Heart right ventricle (tissue), 16 donors: ENCODE measurements at regions not wholly inside any gene's neighbourhood (a gene's known extent, or its start where the extent isn't known, plus 50 kb on each side); places are given as distances from the start of the nearest gene placed in this dataset.

Experiments
- ATAC-seq, 8 donors: fragments of 200-7000 bp; cut with Tn5 transposase; one replicate each; pipeline ENCODE4 v1.9.1; 2020; ENCODE audit warnings: mild to moderate bottlenecking in 8 of 8, moderate library complexity in 8 of 8, moderate number of reproducible peaks in 1 of 8
- DNase-seq, 2 donors: peaks; one replicate each; pipeline ENCODE4 v3.0.0-alpha.2; 2020
- H3K27ac ChIP-seq, 10 donors: fragments of 200-600 bp; sonication (generic) in 2 of 10; one replicate each; pipeline versions ENCODE4 v1.5.0 to v1.8.0; 2020 to 2022; ENCODE audit warnings: mild to moderate bottlenecking in 3 of 10
- H3K27me3 ChIP-seq, 7 donors: fragments of 200-600 bp; one replicate each; pipeline ENCODE4 v1.8.0; 2021 to 2022; ENCODE audit warnings: mild to moderate bottlenecking in 2 of 7
- H3K36me3 ChIP-seq, 9 donors: fragments of 200-600 bp; sonication (generic) in 1 of 9; one replicate each; pipeline versions ENCODE4 v1.5.0 to v1.8.0; 2020 to 2022; ENCODE audit warnings: mild to moderate bottlenecking in 2 of 9
- H3K4me1 ChIP-seq, 9 donors: fragments of 200-600 bp; sonication (generic) in 1 of 9; one replicate each; pipeline versions ENCODE4 v1.5.0 to v1.8.0; 2020 to 2022; ENCODE audit warnings: mild to moderate bottlenecking in 4 of 9
- H3K4me3 ChIP-seq, 10 donors: fragments of 200-600 bp; sonication (generic) in 2 of 10; one replicate each; pipeline versions ENCODE4 v1.5.0 to v1.8.0; 2020 to 2022; ENCODE audit warnings: mild to moderate bottlenecking in 7 of 10, moderate library complexity in 2 of 10
- H3K9me3 ChIP-seq, 11 donors: fragments of 200-600 bp in 10 of 11; sonication (generic) in 2 of 11; one replicate each; pipeline versions ENCODE4 v1.5.0 to v1.8.0; 2013 to 2022; ENCODE audit warnings: mild to moderate bottlenecking in 2 of 11, control low read depth in 1 of 11, moderate library complexity in 1 of 11
- CTCF ChIP-seq, 9 donors: fragments of 200-600 bp; sonication (generic) in 2 of 9; IDR thresholded peaks; one replicate each; pipeline versions ENCODE4 v1.5.0 to v1.8.0; 2021 to 2022; ENCODE audit warnings: antibody characterized with exemption in 9 of 9, mild to moderate bottlenecking in 5 of 9, moderate library complexity in 1 of 9
- WGBS, 2 donors: extraction: QIAGEN DNeasy Blood & Tissue Kit; methylation state at CpG; one replicate each; pipeline ENCODE4 v1.1.7; 2013; ENCODE audit warnings: inconsistent platforms in 1 of 2; 5-methylcytosine and 5-hydroxymethylcytosine counted together
- intact Hi-C, 10 donors: fragments of 100-400 bp; cut with DNase I; formaldehyde crosslinking; loops; one replicate each; pipeline versions ENCODE4 v1.11.1 to v1.14.2; 2022
- donor health status: Arrhythmogenic right ventricular cardiomyopathy.
- donor health status: ischemic (EF 13 %, LVEDD 7.1; RV severe dilation, severe dysfunction).
- donor health status: healthy with polysubstance abuse.
- donor health status: DM: no; HTN: yes; CAD: no.
- donor health status: DM: no; HTN: no; CAD: no.
- donor health status: ischemic (EF 25% LVEDD 6.9; RV normal size, moderate dysfunction).
- donor health status: ischemic (EF 25% LVEDD 5.7; RV mildly dilated, moderate dysfunction).
- donor health status: healthy.
- donor health status: DM: yes; HTN: yes; CAD: no.
- donor health status: Ischemic cardiomyopathy.
- donor health status: ischemic (EF 35%, LVEDD 5.7; RV mildly dilated, moderate dysfunction).
- donor health status: nonischemic (EF 11% LVEDD 7.7; RV severe dilation, severe dysfunction).
- donor health status: DM: yes; HTN: yes; CAD: no.
- donor health status: PGD.
- donor health status: ischemic (EF 29% LVEDD 5.4; RV normal size, mild dysfunction).
- donor health status: nonischemic (EF 23%, LVEDD 6.1; RV moderate dilation, normal function).

- no peaks in the 10 kb centered on the region for H3K36me3 ChIP-seq
- no peak for DNase-seq
- no peak overlapping the region for H3K4me3 ChIP-seq
- intact Hi-C loops: no loop called here
- no peaks in the 10 kb centered on the region for H3K27me3 ChIP-seq
- WGBS, 2 donors: 62 to 65% methylated on average over 4 of the region's 4 CpGs
- TF ChIP-seq CTCF (IDR thresholded peaks at IDR 0.05): no peak
- H3K9me3 ChIP-seq: peaks cover 0 to 28% (median 0%) of the 10 kb centered on the region in 11 donors
- H3K27ac ChIP-seq: no peak overlapping the region
- ATAC-seq: no peak
- H3K4me1 ChIP-seq: no peaks in the 10 kb centered on the region
Measured at GRCh38 chr15:24607636-24608035, 67.9 kb upstream of the NPAP1 start.

- TF ChIP-seq CTCF (IDR thresholded peaks at IDR 0.05): no peak
- Histone ChIP-seq H3K4me3 (no peak overlapping the region), H3K4me1 (no peaks in the 10 kb centered on the region), H3K36me3 (no peaks in the 10 kb centered on the region), H3K9me3 (peaks cover 0 to 75% (median 3%) of the 10 kb centered on the region in 11 donors), H3K27me3 (no peaks in the 10 kb centered on the region), H3K27ac (no peak overlapping the region)
- DNase-seq (no peak), ATAC-seq (no peak)
- intact Hi-C loops: no loop called here
- WGBS, 2 donors: 50 to 56% methylated on average over 1 of the region's 1 CpG
Measured at GRCh38 chr15:24617646-24618045, 57.9 kb upstream of the NPAP1 start.

- ATAC-seq (no peak), DNase-seq (no peak)
- Histone ChIP-seq H3K4me3 (no peak overlapping the region), H3K27me3 (no peaks in the 10 kb centered on the region), H3K27ac (no peak overlapping the region), H3K36me3 (no peaks in the 10 kb centered on the region), H3K4me1 (no peaks in the 10 kb centered on the region), H3K9me3 (peaks cover 0 to 65% (median 3%) of the 10 kb centered on the region in 11 donors)
- no peak for TF ChIP-seq CTCF (IDR thresholded peaks at IDR 0.05)
- intact Hi-C loops: no loop called here
- 69 to 73% methylated on average over 3 of the region's 3 CpGs for WGBS, 2 donors
Measured at GRCh38 chr15:24621630-24622215, 53.9 kb upstream of the NPAP1 start.
